Endothelial cell (in vitro differentiated cells): ENCODE measurements at regions not wholly inside any gene's neighbourhood (a gene's known extent, or its start where the extent isn't known, plus 50 kb on each side); places are given as distances from the start of the nearest gene placed in this dataset.

Experiments
- DNase-seq: peaks from one replicate; pipeline ENCODE4 v3.0.0; 2021; ENCODE audit warnings: low spot score
- H3K27ac Mint-ChIP-seq: one replicate; pipeline ENCODE4 v1.8.0; 2021; ENCODE audit warnings: mixed read lengths, inconsistent platforms; ENCODE audit not compliant: unreplicated experiment
- H3K27me3 Mint-ChIP-seq: one replicate; pipeline ENCODE4 v1.8.0; 2021; ENCODE audit warnings: mild to moderate bottlenecking, moderate library complexity, mixed read lengths, inconsistent platforms; ENCODE audit not compliant: unreplicated experiment
- H3K36me3 Mint-ChIP-seq: one replicate; pipeline ENCODE4 v1.8.0; 2021; ENCODE audit warnings: mild to moderate bottlenecking, low read depth, mixed read lengths, inconsistent platforms; ENCODE audit not compliant: unreplicated experiment
- H3K4me1 Mint-ChIP-seq: one replicate; pipeline ENCODE4 v1.8.0; 2021; ENCODE audit warnings: mild to moderate bottlenecking, mixed read lengths, inconsistent platforms; ENCODE audit not compliant: unreplicated experiment
- H3K4me3 Mint-ChIP-seq: one replicate; pipeline ENCODE4 v1.8.0; 2021; ENCODE audit warnings: mild to moderate bottlenecking, mixed read lengths, inconsistent platforms; ENCODE audit not compliant: unreplicated experiment
- H3K9me3 Mint-ChIP-seq: one replicate; pipeline ENCODE4 v1.8.0; 2021; ENCODE audit warnings: mixed read lengths, inconsistent platforms; ENCODE audit not compliant: unreplicated experiment
- CTCF ChIP-seq: fragments of 200-600 bp; sonication (generic); IDR thresholded peaks from one replicate; pipeline ENCODE4 v1.5.0; 2021; ENCODE audit warnings: antibody characterized with exemption; ENCODE audit not compliant: unreplicated experiment

- Mint-ChIP-seq H3K4me1 (no peaks in the 10 kb centered on the region), H3K27ac (no peak overlapping the region), H3K36me3 (no peaks in the 10 kb centered on the region), H3K27me3 (no peaks in the 10 kb centered on the region), H3K4me3 (no peak overlapping the region), H3K9me3 (no peaks in the 10 kb centered on the region)
- DNase-seq, result no peak
- TF ChIP-seq CTCF, result no peak
Observed at GRCh38 chr1:80211691-80212380, 1205.3 kb upstream of the ADGRL4 start.

- Mint-ChIP-seq H3K36me3 (no peaks in the 10 kb centered on the region), H3K27ac (no peak overlapping the region), H3K4me3 (no peak overlapping the region), H3K4me1 (no peaks in the 10 kb centered on the region), H3K27me3 (no peaks in the 10 kb centered on the region), H3K9me3 (no peaks in the 10 kb centered on the region)
- no peak for TF ChIP-seq CTCF
- no peak for DNase-seq
Observed at GRCh38 chr1:80202118-80202517, 1195.6 kb upstream of the ADGRL4 start.

GRCh38 chr1:80194221-80194620 lies 1187.7 kb upstream of the ADGRL4 start:
- no peaks in the 10 kb centered on the region for H3K4me1 Mint-ChIP-seq
- no peaks in the 10 kb centered on the region for H3K36me3 Mint-ChIP-seq
- no peak overlapping the region for H3K4me3 Mint-ChIP-seq
- TF ChIP-seq CTCF, result no peak
- no peak overlapping the region for H3K27ac Mint-ChIP-seq
- H3K27me3 Mint-ChIP-seq, result no peaks in the 10 kb centered on the region
- H3K9me3 Mint-ChIP-seq, result no peaks in the 10 kb centered on the region
- no peak for DNase-seq

GRCh38 chr1:80181418-80181817 lies 1174.9 kb upstream of the ADGRL4 start:
- Mint-ChIP-seq H3K9me3 (no peaks in the 10 kb centered on the region), H3K4me1 (no peaks in the 10 kb centered on the region), H3K4me3 (no peak overlapping the region), H3K27ac (no peak overlapping the region), H3K36me3 (no peaks in the 10 kb centered on the region), H3K27me3 (no peaks in the 10 kb centered on the region)
- TF ChIP-seq CTCF, result no peak
- no peak for DNase-seq

GRCh38 chr1:80171631-80172030 lies 1165.1 kb upstream of the ADGRL4 start:
- Mint-ChIP-seq H3K27me3 (no peaks in the 10 kb centered on the region), H3K4me1 (no peaks in the 10 kb centered on the region), H3K9me3 (no peaks in the 10 kb centered on the region), H3K36me3 (no peaks in the 10 kb centered on the region), H3K4me3 (no peak overlapping the region), H3K27ac (no peak overlapping the region)
- DNase-seq, result no peak
- TF ChIP-seq CTCF, result no peak
